BJ (cell line): ENCODE measurements at regions not wholly inside any gene's neighbourhood (a gene's known extent, or its start where the extent isn't known, plus 50 kb on each side); places are given as distances from the start of the nearest gene placed in this dataset.

Experiments used
- CTCF ChIA-PET: fragments of 350-600 bp; formaldehyde crosslinking; extraction: SDS; loops from one replicate; lab custom pipeline; 2021; ENCODE audit warnings: antibody characterized with exemption, inconsistent platforms; lab: Yijun Ruan, JAX
- POLR2A ChIA-PET: fragments of 300-600 bp; sonication (Branson Sonifier 250); formaldehyde crosslinking; extraction: SDS; loops from one replicate; lab custom pipeline; 2021; ENCODE audit warnings: antibody characterized with exemption; lab: Charles Lee
- DNase-seq: peaks from one replicate; pipeline ENCODE4 v3.0.0-alpha.2; 2011; ENCODE audit warnings: low read depth
- H3K27me3 ChIP-seq: 2 replicates; pipeline ENCODE4 v1.6.0; 2011; ENCODE audit warnings: low read length; ENCODE audit not compliant: control insufficient read depth, insufficient read depth
- H3K36me3 ChIP-seq: 2 replicates; pipeline ENCODE4 v1.5.1; 2011; ENCODE audit warnings: low read length; ENCODE audit not compliant: control insufficient read depth, insufficient read depth
- H3K4me3 ChIP-seq: 2 replicates; pipeline ENCODE4 v1.5.1; 2011; ENCODE audit warnings: low read depth, mild to moderate bottlenecking, control low read depth, low read length
- TF ChIP-seq, protein P1 (sequence below): IDR thresholded peaks from 2 replicates; pipeline ENCODE4 v1.5.1; 2011; ENCODE audit warnings: low read depth, mild to moderate bottlenecking, control low read depth, inconsistent platforms, low read length, moderate library complexity; ENCODE audit not compliant: insufficient read depth

DNA sequence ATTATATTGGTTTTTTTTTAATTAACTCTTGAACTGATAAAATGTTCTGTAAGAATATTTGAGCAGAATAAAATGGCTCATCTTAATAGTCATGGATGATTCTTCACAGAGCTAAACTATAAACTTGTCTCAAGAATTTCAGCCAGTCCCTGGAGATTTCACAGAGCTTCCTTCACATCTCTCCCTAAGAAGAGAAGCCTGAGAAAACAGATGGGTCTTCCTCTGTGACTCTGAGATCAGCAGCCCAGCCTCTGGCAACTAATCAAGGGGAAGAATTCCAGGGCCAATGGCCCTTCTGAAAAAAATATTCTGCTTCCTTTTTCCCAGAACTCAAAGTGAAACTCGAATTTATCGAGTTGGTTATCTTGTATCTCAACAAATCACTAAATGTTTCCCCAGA lies 122.2 kb upstream of the ITGA1 start:
- DNase-seq: no peak
- H3K27me3 ChIP-seq: no peaks in the 10 kb centered on the region; the same call in 1 of the 2 replicates
- POLR2A ChIA-PET: no interaction called here
- no peak overlapping the region for H3K4me3 ChIP-seq
- TF ChIP-seq, protein P1, sequence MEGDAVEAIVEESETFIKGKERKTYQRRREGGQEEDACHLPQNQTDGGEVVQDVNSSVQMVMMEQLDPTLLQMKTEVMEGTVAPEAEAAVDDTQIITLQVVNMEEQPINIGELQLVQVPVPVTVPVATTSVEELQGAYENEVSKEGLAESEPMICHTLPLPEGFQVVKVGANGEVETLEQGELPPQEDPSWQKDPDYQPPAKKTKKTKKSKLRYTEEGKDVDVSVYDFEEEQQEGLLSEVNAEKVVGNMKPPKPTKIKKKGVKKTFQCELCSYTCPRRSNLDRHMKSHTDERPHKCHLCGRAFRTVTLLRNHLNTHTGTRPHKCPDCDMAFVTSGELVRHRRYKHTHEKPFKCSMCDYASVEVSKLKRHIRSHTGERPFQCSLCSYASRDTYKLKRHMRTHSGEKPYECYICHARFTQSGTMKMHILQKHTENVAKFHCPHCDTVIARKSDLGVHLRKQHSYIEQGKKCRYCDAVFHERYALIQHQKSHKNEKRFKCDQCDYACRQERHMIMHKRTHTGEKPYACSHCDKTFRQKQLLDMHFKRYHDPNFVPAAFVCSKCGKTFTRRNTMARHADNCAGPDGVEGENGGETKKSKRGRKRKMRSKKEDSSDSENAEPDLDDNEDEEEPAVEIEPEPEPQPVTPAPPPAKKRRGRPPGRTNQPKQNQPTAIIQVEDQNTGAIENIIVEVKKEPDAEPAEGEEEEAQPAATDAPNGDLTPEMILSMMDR: no peak
- no peaks in the 10 kb centered on the region for H3K36me3 ChIP-seq
- CTCF ChIA-PET: interaction anchor here (0.5 to 1.5 kb wide), 4 partner anchors 50 to 289 kb away, joined by 3 to 8 read pairs (median 4); no protein-coding TSS in a partner anchor

DNA sequence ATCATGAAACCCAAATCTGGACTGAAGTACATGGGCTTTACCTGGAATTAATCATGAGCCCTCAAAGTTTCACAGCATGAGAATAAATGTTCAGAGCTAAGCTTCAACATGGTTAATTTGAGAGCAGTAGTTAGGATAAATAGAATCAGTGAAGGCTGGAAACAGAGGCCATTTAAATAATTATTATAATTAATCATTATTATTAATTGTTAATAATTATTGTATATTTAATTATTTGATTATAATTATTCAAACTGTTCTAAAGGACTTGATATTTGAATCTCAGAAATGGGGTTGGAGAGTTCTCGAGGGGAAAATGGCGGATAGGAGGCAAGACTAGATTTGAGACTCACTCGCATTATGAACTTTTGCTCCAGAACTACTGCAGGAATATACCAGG lies 119.6 kb upstream of the ITGA1 start:
- Histone ChIP-seq H3K27me3 (no peaks in the 10 kb centered on the region; the same call in 1 of the 2 replicates), H3K36me3 (no peaks in the 10 kb centered on the region), H3K4me3 (no peak overlapping the region)
- ChIA-PET POLR2A (no interaction called here), CTCF (no interaction called here)
- TF ChIP-seq, protein P1: no peak
- no peak for DNase-seq

DNA sequence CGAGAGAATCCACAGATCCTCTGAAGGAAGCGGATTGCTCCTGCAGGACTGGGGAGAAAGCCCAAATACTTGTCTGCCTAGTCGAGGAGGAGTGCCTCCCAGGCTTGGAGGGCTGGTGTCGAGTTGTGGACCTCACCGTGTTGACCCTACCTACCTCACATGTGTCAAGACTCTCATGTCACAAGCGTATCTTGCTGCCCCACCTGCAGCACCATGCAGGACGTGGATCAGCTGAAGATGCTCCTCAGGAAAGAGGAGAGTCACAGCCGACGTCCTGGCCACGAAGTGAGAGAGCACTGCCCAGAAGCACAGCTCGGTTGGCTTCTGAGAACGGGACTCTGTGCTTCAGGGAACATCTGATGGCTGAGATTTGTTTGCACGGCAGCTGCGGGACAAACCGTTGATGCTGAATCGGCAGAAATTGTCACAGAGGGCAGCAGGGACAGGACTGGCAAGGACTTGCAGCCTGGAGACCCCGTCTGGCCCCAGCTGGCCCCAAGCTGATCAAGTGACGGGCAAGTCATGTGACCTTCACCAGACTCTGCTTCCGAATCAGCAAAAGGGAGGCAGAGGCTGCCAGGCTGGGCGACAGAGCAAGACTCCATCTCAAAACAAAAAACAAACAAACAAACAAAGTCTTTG lies 119.1 kb upstream of the ITGA1 start:
- Histone ChIP-seq H3K4me3 (no peak overlapping the region), H3K36me3 (no peaks in the 10 kb centered on the region), H3K27me3 (no peaks in the 10 kb centered on the region; the same call in 1 of the 2 replicates)
- ChIA-PET CTCF (no interaction called here), POLR2A (no interaction called here)
- DNase-seq: no peak
- TF ChIP-seq, protein P1: no peak

DNA sequence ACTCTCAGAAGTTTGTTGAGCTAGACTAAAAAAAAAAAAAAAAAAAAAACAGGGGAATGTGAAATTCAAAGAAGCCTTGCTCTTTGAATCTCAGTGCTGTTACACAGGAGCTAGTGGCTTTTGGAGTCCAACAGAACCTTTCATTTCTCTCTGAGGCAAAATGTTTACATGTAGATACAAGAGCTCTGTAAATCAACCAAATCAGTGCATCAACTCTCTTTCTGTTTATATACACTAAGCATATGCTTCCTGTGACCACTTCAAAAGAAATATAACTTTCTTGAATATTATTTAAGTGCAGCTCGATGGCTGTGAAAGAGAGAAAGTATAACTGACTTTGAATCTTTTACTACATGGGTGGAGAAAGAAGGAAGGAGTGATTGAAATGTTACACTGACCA lies 115.3 kb upstream of the ITGA1 start:
- Histone ChIP-seq H3K4me3 (no peak overlapping the region), H3K27me3 (no peaks in the 10 kb centered on the region; the same call in 1 of the 2 replicates), H3K36me3 (no peaks in the 10 kb centered on the region)
- TF ChIP-seq, protein P1: no peak
- DNase-seq: no peak
- CTCF ChIA-PET: interaction anchor here (1.2 to 1.5 kb wide), 2 partner anchors 19 to 115 kb away, joined by 3 read pairs; partner anchors contain the start of genes ITGA1 and PELO
- POLR2A ChIA-PET: no interaction called here

DNA sequence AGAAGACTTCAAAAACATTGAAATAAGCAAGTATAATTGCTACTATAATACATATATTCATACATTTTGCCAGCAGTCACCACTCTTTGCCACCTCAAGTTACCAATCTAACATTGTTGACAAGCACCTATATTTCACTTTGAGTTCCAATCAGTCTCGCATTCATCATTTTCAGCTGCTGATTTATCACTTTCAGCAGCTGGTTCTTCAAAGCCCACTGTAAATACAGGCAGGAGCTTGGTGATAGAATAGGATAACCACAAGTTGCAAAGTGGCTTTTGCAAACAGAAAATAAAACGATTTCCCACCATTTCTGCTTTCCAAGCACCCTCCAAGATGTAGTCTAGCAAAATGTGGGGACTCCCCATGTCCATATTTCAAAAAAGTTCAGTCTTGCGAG lies 114.2 kb upstream of the ITGA1 start:
- CTCF ChIA-PET: interaction anchor here (1.2 to 1.5 kb wide), 2 partner anchors 18 to 114 kb away, joined by 3 read pairs; partner anchors contain the start of genes ITGA1 and PELO

More for the DNA sequence above, 114.2 kb upstream of the ITGA1 start:
- no peak overlapping the region for H3K4me3 ChIP-seq
- no peaks in the 10 kb centered on the region; the same call in 1 of the 2 replicates for H3K27me3 ChIP-seq
- no peaks in the 10 kb centered on the region for H3K36me3 ChIP-seq
- TF ChIP-seq, protein P1: no peak
- DNase-seq: no peak
- POLR2A ChIA-PET: no interaction called here
